PC-9 (cell line): ENCODE measurements at regions not wholly inside any gene's neighbourhood (a gene's known extent, or its start where the extent isn't known, plus 50 kb on each side); places are given as distances from the start of the nearest gene placed in this dataset.

ENCODE experiments used
- CTCF ChIP-seq: fragments of 200-600 bp; sonication (generic); conservative IDR thresholded peaks from 2 replicates; pipeline ENCODE4 v1.6.1; 2017; ENCODE audit warnings: mixed run types, antibody characterized with exemption, mild to moderate bottlenecking, moderate library complexity
- EZH2 ChIP-seq: fragments of 200-600 bp; sonication (generic); IDR thresholded peaks from 2 replicates; pipeline ENCODE4 v1.8.0; 2017; ENCODE audit warnings: antibody characterized with exemption, low read depth

- TF ChIP-seq CTCF (no peak), EZH2 (no peak)
Measured at GRCh38 chr7:45384499-45384898, 189.7 kb upstream of the ADCY1 start.
